Glomerular visceral epithelial cell (primary cell): ENCODE measurements at regions not wholly inside any gene's neighbourhood (a gene's known extent, or its start where the extent isn't known, plus 50 kb on each side); places are given as distances from the start of the nearest gene placed in this dataset.

Experiments used
- DNase-seq: peaks from one replicate; pipeline ENCODE4 v3.0.0-alpha.2; 2016; ENCODE audit errors: extremely low spot score

DNA sequence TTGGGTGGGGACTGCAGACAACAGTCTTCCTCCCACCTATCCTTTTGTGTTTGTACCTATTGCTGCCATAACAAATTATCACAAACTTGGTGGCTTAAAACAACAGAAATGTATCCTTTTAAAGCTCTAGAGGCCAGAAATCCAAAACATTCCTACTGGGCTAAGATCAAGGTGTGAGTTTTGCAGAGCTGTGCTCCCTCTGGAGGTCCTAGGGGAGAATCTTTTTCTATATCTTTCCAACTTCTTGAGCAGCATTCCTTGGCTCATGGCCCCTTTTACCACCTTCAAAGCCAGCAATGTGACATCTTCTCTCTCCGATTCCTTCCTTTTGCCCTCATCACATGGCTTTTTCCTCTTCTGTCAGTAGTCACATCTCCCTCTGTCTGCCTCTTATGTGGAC lies 190.6 kb downstream of the TTC8 start:
- DNase-seq, result no peak

DNA sequence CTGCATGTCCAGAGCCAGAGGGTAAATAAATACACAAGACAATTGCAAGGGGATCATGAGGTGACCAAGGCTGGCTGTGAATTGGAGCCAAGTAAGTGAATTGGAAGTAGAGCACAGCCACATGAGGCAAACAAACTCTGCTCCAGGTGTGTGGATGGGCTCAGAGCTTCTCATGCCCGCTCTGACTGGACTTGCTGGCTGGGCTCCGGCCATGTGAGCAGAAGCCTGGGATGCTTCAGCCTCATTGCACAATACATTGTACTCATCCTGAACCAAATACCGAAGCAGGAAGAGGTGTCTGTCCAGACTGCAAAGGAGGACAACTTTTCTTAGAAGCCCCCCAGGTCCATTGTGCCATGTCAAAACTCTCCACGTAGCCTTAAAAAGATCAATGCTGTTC lies 193.0 kb downstream of the TTC8 start:
- no peak for DNase-seq

DNA sequence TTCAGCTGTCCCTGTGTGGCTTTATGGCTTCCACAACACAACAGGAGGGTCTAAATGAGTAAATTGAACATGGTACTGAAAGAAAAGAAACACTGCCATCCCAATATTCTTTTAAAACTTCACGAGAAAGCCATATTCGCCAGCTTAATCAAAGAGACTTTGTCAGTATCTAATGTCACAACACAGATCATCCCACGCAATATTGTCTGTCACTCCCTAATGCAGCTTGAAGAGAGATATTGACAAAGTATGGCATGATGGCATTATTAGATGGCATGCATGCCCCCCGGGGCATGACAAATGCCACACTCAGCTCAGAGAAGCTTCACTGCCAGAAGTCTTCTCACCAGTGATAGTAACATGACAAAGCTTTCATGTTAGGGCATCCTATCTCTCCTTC lies 197.8 kb downstream of the TTC8 start:
- no peak for DNase-seq

DNA sequence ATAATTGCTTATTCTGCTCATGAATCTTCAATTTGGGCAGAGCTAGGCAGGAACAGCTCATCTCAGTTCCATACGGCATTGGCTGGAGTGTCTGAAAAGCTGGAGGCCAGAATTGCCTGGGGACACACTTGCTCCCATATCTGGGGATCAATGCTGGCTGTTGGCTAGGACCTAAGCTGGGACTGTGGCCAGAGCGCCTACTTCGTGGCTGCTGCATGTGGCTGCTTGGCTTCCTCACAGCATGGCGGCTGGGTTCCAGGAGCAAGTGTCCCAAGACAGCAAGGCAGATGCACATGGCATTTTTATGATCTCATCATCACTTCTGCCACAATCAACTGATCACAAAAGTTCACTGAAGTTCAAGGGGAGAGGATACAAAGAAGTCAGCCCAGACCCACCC lies 200.2 kb downstream of the TTC8 start:
- no peak for DNase-seq

DNA sequence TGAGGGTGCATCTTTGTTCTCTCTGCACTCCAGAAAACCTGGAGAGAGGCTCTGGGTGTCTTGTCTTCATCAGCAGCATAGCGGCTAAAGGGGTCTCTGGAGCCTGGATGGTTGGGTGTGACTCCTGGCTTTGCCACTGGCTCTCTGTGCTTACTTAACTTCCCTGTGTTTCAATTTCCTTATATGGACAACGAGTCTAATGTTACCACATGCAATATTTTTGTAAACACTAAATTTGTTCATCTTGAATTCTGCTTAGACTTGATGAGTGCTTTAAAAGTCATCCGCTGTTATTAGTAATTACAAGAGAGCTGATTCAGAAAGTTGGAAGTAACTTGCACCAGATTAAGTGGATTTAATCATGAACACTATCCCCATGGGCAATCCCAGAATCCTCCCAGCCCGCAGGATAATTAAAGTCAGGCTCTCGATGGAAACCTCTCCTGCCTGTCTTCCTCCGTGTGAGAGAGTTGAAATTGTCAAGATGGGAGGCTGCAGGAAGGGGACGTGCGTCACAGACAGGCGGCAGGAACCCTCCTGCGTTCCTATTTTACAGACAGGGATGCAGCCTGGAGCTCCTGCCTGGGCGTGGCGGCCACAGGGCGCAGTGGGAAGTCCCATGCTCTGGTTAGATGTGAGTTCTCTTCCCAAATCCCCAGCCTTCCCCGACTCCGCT lies 201.2 kb downstream of the TTC8 start:
- DNase-seq, result no peak

DNA sequence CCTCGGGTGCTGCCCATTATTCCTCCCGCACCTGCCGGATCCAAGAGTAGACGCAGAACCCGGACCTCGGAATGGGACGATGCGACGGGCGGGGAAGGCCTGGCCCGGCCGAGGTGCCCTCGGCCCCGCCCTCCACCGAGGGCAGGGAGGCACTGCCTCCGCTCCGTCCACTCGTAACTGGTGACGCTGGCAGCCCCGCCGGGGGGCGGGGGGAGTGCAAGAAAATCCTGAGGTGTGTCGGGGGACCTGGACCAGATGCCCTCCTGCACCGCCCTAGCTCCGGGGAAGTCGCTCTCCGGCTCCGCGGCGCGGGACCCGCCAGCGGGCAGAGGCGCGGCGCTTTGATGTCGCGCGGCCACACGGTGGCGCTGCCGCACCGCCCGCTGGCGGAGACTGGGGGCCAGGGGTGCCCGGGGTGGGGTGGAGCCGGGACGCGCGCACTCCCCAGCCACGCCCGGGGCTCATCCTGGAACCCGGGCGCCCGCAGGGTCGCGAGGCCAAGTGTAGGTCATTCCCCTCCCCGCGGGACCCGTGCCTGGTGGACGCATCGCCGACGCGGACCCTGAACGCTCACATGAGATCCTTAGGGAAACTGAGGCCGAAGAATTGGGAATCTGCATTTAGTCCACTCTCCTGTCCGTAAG lies 202.8 kb downstream of the TTC8 start:
- DNase-seq, result peak; percentile 71

DNA sequence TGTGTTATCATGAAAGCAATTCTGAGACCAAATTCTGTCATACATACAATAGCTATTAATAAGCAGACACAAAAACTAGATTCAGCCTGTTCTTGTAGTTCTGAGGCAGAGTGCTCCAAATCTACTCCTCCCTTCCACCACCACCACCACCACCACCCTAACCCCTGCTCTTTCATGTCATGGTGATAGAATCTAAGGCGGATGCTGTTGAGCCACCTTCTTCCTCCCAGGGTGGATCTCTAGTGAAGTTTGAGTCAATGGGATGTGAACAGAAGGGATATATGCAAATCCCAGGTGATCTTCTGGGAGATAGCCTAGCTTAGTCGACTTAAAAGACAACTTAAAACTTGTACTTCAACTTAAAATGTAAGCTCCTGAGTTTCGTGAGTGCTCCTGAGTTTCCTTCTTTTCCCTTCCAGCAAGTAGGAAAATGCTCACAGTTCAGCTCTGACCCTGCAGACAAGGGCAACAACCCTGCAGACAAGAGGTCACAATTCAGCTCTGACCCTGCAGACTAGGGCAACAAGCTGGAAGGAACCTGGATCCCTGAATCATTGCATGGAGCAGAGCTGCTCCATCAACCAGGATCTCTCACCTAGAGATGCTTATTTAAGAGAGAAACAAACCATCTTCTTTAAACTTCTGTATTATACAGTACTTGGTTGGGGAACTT lies 204.1 kb downstream of the TTC8 start:
- no peak for DNase-seq

DNA sequence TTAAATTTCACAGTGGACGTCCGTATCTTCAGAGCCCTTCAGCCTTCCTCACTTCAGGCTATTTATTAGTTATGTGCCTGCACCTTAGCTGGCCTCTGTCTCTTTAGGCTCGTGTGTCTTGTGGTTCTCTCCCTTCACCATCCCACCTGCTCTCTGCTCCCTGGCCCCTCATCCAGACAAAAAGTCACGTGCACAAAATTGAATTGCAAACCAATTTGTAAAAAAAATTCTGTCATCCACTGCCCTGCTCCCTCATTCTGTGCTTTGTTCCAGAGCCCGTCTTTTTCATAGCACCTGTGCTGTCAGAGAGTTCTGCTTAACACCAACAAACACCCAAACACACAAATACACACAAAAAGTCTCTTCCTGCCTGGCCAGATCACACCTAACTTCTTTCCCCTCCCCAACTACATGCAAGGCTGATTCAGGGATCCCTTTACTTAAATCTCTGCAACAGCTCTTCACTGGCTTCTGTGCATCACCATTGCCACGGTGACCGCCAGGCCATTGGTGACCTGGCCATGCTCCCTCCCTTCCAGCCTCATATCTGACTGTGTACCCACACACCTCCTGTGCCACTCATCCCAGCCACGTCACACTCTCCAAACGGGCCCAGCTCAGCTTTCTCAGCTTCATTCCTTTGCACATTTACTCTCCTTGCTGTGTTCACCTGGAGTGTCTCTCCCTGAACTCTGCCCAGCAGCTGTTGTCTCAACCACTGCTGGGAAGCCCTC lies 205.7 kb downstream of the TTC8 start:
- no peak for DNase-seq

DNA sequence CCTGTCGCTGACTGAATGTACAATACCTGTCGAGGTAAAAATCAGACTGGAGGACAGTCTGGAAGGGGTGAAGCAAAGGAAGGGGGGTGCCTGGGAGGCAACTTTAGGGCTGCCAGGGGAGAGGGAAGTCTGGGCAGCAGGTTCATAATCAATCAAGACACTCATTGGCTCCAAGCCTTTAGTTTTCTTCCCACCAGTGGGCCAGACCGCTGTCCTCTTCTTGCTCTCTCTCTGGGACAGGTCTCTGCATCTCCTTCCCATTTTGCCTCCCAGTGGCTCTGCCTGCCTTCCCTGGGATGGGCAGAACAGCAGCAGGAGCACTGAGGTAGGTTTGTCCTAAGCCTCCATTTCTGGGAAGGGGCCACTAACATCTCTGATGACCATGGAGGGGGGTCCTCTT lies 206.5 kb downstream of the TTC8 start:
- DNase-seq, result no peak

DNA sequence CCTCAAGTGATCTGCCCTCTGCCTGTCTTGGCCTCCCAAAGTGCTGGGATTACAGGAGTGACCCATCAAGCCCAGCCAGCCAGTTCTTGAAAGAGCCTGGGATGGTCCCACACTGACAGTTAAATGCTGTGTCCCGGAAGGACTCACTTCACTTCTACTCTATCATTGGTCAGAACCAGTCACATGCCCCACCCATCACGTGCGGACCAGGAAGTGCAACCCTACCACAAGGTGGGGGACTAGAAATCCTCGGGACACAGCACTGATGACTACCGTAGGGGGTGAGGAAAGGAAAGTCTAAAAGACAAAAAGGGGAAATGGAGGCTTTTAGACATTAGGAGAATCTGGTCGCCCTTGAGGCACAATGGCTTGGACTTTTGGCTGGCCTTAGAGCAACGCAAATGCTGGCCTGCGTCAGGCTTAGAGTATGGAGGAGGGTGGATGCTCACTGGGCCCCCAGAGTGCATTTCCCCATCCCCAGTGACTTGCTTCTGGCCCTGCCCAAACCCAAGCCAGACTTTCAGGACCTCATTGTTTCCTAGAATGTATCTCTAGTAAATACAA lies 207.7 kb downstream of the TTC8 start:
- DNase-seq, result no peak

DNA sequence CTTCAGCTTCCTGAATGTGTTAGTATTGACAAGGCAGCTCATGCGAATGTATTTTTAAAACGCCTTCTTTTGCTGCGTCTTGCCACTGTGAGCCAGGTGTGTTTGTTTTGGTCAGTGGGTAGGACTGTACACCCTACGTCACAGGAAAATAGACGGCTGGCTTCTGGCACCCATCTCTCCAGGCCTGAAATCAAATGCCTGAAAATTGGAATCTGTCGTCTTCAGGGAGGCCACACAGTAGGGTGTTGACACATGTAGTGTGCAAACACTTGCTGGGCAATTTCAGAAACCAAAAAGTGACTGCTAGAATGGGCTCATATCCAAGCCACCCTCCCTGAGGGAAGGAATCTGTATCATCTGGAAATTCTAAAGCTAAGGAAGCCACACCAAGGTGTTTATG lies 209.3 kb downstream of the TTC8 start:
- no peak for DNase-seq

DNA sequence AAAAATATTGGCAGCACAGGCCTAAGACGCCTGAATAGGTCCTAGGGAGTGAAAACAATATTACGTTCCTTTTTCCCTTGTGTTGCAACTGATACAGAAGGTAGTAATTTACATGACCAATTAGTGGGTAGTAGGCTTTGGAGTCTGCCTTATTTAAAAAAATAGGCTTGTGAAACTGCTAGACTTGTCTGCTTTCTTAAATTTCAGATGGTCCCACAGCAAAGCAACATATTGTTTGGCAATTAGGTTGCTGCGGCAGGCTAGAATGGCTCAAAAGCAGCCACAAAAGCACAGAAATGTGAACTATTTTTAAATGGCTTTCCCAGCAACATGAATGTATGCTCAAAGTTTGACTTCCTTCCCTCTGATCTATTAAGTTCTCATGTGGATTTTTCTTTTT lies 211.9 kb downstream of the TTC8 start:
- DNase-seq, result no peak

DNA sequence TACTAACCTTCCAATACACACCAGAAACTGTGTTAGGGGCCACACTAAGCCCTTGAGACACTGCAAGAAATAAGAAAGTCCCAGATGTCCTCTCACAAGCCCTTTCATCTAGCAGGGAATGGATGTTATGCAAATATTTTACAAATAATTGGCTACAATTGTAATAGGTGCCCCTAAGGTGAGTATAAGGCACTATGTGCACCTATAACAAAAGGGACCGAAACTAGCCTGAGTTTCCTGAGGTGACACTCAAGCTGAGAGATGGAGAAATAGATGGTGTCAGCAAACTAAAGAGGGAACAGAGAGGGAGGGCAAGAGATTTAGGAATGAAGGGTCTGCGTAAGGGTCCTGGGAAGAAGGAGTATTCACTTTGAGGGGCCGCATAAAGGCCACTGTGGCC lies 212.6 kb downstream of the TTC8 start:
- no peak for DNase-seq

DNA sequence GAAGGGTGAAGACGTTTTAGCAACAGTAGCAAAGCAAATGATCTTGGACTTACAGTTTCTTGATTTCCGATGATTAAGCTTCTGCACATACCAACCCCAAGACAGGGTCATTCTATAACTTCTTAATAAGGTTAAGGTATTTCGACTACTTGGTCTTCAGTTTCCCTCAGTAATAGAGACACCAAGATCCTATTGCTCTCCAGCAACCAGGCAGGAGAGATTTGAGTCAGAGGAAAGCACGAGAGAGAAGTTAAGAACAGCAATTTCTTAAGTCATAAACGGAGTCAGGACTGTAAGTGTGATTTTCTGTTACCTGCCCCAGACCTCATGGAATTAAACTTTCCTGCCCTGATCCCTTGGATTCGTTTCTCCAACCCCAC lies 215.6 kb downstream of the TTC8 start:
- no peak for DNase-seq

DNA sequence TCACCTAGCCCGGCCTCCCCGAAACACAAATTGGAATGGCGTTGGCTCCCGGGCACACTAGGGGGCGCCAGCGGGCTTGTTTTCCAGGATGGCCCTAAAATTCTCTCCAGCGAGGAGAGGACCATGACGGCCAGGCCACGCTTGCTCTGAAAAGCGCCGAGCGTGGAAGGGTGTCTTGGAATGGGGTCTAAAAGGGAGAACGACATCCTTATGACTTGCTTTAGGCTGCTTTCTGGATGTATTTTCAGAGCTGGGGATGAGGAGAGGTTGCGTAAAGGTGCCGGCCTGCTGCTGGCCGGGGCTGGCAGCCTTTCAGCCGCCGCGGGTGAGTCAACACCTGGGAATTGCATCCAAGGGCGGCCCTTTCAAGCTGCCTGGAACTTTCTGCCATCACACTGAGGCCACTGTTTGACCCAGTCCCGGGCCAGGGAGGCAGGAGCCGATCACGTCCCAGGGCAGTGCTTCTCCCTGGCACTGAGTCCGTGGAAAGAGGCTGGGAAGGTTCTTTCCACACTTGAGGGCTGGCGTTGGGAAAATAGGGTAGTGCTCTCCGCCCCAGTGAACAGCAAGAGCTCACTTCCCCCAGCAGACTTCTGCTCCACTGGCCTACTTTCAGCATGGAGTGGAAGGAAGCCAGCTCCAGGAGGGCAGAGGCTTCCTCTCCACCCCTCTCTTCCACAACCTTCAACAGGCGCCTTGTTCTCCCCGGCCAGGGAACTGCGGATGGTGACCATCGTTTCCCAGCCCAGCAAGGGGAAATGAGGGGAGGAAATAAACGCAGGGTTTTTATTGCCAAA lies 216.2 kb downstream of the TTC8 start:
- peak; percentile 95 for DNase-seq

DNA sequence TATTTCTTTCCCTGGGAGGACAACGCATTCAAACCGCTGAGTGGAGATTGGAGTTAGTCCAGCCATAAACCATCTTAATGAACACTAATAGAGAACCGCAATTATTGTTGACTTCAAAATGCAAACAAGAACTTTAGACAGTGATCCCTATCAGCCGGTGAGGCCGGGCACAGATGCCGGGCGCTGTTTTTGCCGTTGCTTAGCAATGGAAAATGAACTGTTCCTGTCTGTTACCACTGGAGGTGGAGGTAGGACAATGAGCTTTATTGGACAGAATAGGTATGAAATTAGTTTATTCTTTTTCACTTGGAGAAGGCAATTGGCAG lies 216.8 kb downstream of the TTC8 start:
- DNase-seq, result peak; percentile 70

DNA sequence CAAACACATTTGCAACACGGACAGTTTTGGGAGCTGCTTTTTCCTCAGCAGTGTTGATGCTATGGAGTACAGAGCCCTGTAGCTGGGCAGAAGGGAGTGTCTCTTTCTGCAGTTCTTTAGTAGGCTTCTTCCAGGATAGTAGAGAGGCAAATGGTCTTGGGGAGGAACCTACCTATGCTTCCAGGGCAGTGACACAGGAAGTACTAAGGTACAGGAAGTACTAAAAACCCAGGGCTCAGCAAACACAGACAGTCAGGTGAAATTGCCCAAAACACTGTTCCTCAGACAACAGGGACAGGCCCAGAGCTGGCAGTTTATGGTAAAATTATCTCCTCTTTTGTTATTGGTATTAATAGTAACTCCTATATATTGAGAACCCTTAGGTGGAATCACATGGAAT lies 217.6 kb downstream of the TTC8 start:
- no peak for DNase-seq

DNA sequence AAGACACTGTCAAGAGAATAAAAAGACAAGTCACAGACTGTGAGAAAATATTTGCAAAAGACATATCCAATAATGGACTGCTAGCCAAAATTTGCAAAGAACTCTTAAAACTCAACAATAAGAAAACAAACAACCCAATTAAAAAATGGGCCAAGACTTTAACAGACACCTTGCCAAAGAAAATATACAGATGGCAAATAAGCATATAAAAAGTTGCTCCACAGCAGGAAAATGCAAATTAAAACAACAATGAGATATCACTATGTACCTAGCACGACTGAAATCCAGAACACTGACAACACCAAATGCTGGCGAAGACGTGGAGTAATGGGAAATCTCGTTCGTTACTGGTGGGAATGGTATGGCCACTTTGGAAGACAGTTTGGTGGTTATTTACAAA lies 228.9 kb downstream of the TTC8 start:
- DNase-seq, result no peak

DNA sequence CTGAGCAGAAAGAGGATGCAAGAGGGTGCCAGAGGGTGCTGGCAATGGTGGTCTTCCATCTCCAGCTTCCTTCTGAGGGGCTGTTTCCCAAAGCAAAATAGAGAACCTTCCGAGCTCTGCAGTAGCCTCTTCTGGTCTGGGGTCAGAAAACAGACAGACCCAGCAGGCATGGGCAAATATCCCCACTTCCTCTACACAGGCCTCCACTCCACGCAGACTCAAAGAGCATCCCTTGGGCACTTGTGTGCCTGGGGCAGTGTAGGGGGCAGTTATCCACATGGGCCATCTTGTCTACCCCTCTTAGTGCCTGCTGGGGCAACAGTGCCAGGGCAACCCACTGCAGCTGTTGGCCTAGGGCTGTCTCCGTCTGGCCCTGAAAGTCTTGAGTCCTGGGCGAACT lies 231.9 kb downstream of the TTC8 start:
- no peak for DNase-seq

DNA sequence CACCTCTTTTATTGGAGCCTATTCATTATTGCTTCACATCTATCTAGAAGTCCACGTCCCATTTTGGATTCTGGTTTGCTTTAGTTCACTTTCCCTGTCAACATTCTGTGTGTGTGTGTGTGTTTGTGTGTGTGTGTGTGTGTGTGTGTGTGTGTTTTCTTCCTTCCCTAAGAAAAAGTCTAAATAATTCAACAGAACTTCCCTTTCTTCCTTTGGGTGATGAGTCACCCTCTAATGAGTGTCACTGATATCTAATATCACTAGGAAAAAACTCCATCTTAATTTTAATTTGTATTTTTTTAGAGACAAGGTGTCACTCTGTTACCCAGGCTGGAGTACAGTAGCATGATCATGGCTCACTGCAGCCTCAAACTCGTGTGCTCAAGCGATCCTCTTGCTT lies 234.2 kb downstream of the TTC8 start:
- DNase-seq, result no peak

DNA sequence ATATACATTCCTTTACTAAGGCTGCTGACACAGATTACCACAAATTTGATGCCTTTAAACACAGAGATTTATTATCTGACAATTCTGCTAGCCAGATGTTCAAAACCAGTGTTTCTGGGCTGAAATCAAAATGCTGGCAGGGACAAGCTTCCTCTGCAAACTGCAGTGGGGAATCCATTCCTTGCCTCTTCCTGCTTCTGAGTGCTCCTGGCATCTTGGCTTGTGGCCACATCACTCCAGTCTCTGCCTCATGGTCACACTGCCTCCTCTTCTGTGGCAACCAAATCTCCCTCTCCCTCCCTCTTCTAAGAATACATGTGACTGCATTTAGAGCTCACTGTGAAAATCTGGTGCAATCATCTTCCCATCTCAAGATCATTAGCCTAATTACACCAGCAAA lies 235.7 kb downstream of the TTC8 start:
- no peak for DNase-seq

DNA sequence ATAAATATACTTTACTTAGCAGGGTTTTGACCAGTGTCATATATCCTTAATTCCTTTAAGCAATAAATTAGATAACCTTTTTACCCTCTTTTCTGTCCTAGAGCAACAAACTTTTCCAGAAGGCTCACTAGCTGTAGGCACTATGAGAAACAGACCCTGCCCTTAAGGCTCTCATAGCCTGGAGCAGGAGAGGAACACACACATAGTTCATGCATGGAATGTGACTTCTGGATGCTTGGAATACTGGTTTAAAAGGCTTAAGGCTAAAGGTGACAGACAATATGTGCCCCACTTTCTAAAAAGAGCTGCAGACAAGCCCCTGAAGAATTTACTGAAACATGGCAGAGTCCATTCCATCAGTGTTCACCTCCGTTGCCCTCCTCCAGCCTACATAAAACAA lies 237.2 kb downstream of the TTC8 start:
- no peak for DNase-seq
